ENCODE measurements at regions not wholly inside any gene's neighbourhood (a gene's known extent, or its start where the extent isn't known, plus 50 kb on each side); places are given as distances from the start of the nearest gene placed in this dataset.

- no peak overlapping the region for H3K4me3 ChIP-seq
- H3K36me3 ChIP-seq = no peaks in the 10 kb centered on the region
- no peak for DNase-seq
- no peak for TF ChIP-seq CTCF (IDR thresholded peaks at IDR 0.05)
- intact Hi-C loops (cut with DNase I) = no loop called here
- no peak overlapping the region for H3K27ac ChIP-seq
- WGBS, 2 donors = 89 to 92% methylated on average over 20 of the region's 20 CpGs
- no peak for ATAC-seq
- H3K9me3 ChIP-seq = peaks cover 0 to 7% (median 0%) of the 10 kb centered on the region in 11 donors
- no peaks in the 10 kb centered on the region for H3K4me1 ChIP-seq
- H3K27me3 ChIP-seq = peaks cover 0 to 10% (median 0%) of the 10 kb centered on the region in 7 donors
These were observed 518.5 kb downstream of the GLRX3 start for GRCh38 chr10:130654726-130655125.

GRCh38 chr10:130655313-130656186 is 519.4 kb downstream of the GLRX3 start:
- WGBS, 2 donors = 75 to 76% methylated on average over 23 to 24 of the region's 31 CpGs
- Histone ChIP-seq H3K4me1 (no peaks in the 10 kb centered on the region), H3K27me3 (peaks cover 0 to 10% (median 0%) of the 10 kb centered on the region in 7 donors), H3K27ac (no peak overlapping the region), H3K36me3 (no peaks in the 10 kb centered on the region), H3K4me3 (no peak overlapping the region), H3K9me3 (peaks cover 0 to 7% (median 0%) of the 10 kb centered on the region in 11 donors)
- DNase-seq = no peak
- intact Hi-C loops (cut with DNase I) = no loop called here
- no peak for TF ChIP-seq CTCF (IDR thresholded peaks at IDR 0.05)
- no peak for ATAC-seq

DNA sequence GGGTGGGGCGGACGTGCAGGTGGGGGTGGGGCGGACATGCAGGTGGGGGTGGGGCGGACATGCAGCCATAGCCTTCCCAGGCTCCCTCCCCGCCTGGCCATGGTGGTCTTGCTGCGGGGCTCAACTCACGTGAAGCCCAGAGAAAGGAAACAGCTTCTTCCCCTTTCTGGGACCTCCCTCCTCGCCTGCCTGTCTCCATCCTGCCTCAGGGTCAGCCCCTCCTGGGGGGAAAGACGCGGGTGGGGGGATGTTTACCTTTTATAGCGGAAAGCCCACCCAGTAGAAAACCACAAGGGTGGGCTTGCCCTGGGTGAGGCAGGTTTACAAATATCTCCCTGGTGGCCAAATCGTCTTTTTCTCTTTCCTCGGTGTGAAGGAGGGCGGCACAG is 520.0 kb downstream of the GLRX3 start:
- Histone ChIP-seq H3K4me3 (no peak overlapping the region), H3K27ac (no peak overlapping the region), H3K4me1 (no peaks in the 10 kb centered on the region), H3K9me3 (peaks cover 0 to 7% (median 0%) of the 10 kb centered on the region in 11 donors), H3K36me3 (no peaks in the 10 kb centered on the region), H3K27me3 (peaks cover 0 to 10% (median 0%) of the 10 kb centered on the region in 7 donors)
- ATAC-seq = no peak
- no peak for TF ChIP-seq CTCF (IDR thresholded peaks at IDR 0.05)
- DNase-seq = no peak
- WGBS, 2 donors = 59 to 73% methylated on average over 12 of the region's 14 CpGs
- intact Hi-C loops (cut with DNase I) = no loop called here

DNA sequence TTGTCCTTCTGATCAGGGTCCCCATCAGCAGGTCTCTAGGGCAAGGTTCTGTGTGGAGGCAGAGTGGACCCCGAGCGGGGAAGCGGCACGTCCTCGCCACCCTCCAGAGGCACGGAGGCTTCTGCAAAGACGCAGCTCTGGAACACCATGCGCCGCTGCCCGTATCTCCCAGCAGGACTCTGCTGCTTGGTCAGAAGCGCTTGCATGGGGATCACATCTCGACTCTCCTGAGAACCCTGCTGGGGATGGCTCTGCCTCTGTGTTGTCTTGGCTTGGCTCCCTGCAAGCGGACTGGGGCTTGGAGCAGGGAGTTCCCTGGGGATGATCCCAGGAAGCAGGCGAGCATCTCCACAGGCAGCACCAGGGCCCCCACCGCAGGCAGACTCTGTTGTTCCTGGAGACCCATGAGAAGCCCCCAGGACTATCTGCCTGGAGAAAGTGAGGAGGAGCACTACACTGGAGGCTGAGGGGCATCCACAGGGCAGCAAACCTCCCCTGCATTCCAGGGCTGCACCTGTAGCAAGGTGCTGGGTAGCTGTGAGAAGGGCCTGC is 520.5 kb downstream of the GLRX3 start:
- peaks cover 0 to 10% (median 0%) of the 10 kb centered on the region in 7 donors for H3K27me3 ChIP-seq
- WGBS, 2 donors = 78 to 83% methylated on average over 15 of the region's 15 CpGs
- ATAC-seq (no peak), DNase-seq (no peak)
- intact Hi-C loops (cut with DNase I) = no loop called here
- no peaks in the 10 kb centered on the region for H3K36me3 ChIP-seq
- no peaks in the 10 kb centered on the region for H3K4me1 ChIP-seq
- H3K9me3 ChIP-seq = peaks cover 0 to 7% (median 0%) of the 10 kb centered on the region in 11 donors
- H3K4me3 ChIP-seq = no peak overlapping the region
- H3K27ac ChIP-seq = no peak overlapping the region
- no peak for TF ChIP-seq CTCF (IDR thresholded peaks at IDR 0.05)
